ENCODE measurements at regions not wholly inside any gene's neighbourhood (a gene's known extent, or its start where the extent isn't known, plus 50 kb on each side); places are given as distances from the start of the nearest gene placed in this dataset.

DNA sequence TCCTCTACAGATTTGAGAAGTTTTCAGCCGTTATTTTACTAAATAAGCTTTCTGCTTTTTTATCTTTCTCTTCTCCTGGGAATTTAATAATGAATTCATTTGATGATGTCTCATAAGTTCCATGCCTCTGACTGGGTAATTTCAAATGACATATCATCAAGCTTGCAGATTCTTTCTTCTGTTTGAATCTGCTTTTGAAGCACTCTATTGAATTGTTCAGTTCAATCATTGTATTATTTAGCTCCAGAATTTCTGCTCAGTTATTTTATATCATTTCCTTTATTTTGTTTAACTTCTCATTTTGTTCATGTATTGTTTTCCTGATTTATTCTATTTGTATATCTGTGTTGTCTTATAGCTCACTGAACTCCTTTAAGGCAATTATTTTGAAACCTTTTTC lies 196.9 kb upstream of the CNTNAP2 start:
- no peak overlapping the region for H3K4me2 ChIP-seq (ENCODE audit: low read length)
- H3K79me2 ChIP-seq (ENCODE audit: insufficient read depth, low read depth, low read length), result no peaks in the 10 kb centered on the region
- H3K36me3 ChIP-seq (ENCODE audit: insufficient read depth, low read length), result peaks cover 6% of the 10 kb centered on the region; the same call in 1 of the 2 replicates
- ChIA-PET POLR2A (interaction anchor here (0.8 to 1.0 kb wide), 4 partner anchors 9 to 60 kb away, joined by 3 to 4 read pairs (median 3); no protein-coding TSS in a partner anchor), CTCF (ENCODE audit: unreplicated experiment) (no interaction called here)
- H3K4me1 ChIP-seq (ENCODE audit: insufficient read depth, low read length, poor library complexity, severe bottlenecking), result peaks cover 5% of the 10 kb centered on the region
- DNase-seq (ENCODE audit: low spot score), result peak; percentile 36
- H3K9me2 ChIP-seq (ENCODE audit: insufficient read depth, low read length), result no peaks in the 10 kb centered on the region
- no peaks in the 10 kb centered on the region for H4K20me1 ChIP-seq (ENCODE audit: insufficient read depth, low read length)
- no peak for TF ChIP-seq EZH2phosphoT487 (IDR thresholded peaks at IDR 0.05; ENCODE audit: borderline replicate concordance, low read depth, low read length)
- TF ChIP-seq, protein P1, sequence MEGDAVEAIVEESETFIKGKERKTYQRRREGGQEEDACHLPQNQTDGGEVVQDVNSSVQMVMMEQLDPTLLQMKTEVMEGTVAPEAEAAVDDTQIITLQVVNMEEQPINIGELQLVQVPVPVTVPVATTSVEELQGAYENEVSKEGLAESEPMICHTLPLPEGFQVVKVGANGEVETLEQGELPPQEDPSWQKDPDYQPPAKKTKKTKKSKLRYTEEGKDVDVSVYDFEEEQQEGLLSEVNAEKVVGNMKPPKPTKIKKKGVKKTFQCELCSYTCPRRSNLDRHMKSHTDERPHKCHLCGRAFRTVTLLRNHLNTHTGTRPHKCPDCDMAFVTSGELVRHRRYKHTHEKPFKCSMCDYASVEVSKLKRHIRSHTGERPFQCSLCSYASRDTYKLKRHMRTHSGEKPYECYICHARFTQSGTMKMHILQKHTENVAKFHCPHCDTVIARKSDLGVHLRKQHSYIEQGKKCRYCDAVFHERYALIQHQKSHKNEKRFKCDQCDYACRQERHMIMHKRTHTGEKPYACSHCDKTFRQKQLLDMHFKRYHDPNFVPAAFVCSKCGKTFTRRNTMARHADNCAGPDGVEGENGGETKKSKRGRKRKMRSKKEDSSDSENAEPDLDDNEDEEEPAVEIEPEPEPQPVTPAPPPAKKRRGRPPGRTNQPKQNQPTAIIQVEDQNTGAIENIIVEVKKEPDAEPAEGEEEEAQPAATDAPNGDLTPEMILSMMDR (conservative IDR thresholded peaks at IDR 0.05; ENCODE audit: low read length), result no peak
- no peak overlapping the region for H3K27ac ChIP-seq (ENCODE audit: low read depth, low read length, poor library complexity, severe bottlenecking)
- no peak overlapping the region for H3K4me3 ChIP-seq (ENCODE audit: low read depth, low read length, poor library complexity, severe bottlenecking)
- no TSS peak for BruUV-seq (replicated peaks)
- intact Hi-C loops (cut with micrococcal nuclease; ENCODE audit: unreplicated experiment), result no loop called here
- no peak overlapping the region for H2AFZ ChIP-seq (ENCODE audit: low read length)
- peaks cover 44% of the 10 kb centered on the region for H3K9me3 ChIP-seq (ENCODE audit: low read length)

DNA sequence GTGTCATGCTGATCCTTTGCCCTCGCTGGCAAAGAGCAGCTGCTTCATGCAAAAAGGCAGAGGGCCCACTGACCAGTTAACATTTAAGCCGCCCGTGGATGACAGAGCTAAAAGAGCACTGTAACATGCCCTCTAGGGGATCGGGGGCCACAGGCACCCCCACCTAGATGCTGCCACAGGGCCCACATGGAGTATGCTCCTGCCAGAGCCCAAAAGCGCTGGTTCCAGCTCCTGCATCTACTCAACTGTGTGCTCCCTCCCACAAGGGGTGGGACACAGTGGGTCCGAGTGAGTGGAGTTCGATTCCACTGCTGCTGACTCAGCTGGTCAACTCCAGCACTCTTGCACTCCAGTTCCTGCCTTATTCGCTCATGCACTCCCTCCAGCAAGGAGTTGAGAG lies 199.8 kb upstream of the CNTNAP2 start:
- BruUV-seq (replicated peaks), result no TSS peak
- Histone ChIP-seq H3K4me1 (ENCODE audit: insufficient read depth, low read length, poor library complexity, severe bottlenecking) (peaks cover 5% of the 10 kb centered on the region), H3K4me2 (ENCODE audit: low read length) (no peak overlapping the region), H4K20me1 (ENCODE audit: insufficient read depth, low read length) (no peaks in the 10 kb centered on the region), H3K9me2 (ENCODE audit: insufficient read depth, low read length) (no peaks in the 10 kb centered on the region), H3K9me3 (ENCODE audit: low read length) (peaks cover 36% of the 10 kb centered on the region), H3K79me2 (ENCODE audit: insufficient read depth, low read depth, low read length) (no peaks in the 10 kb centered on the region), H3K4me3 (ENCODE audit: low read depth, low read length, poor library complexity, severe bottlenecking) (no peak overlapping the region), H3K36me3 (ENCODE audit: insufficient read depth, low read length) (peaks cover 6% of the 10 kb centered on the region; the same call in 1 of the 2 replicates), H2AFZ (ENCODE audit: low read length) (no peak overlapping the region), H3K27ac (ENCODE audit: low read depth, low read length, poor library complexity, severe bottlenecking) (no peak overlapping the region)
- ChIA-PET CTCF (ENCODE audit: unreplicated experiment) (no interaction called here), POLR2A (interaction anchor here (0.8 to 1.3 kb wide), 3 partner anchors 41 to 157 kb away, joined by 3 to 6 read pairs (median 4); no protein-coding TSS in a partner anchor)
- intact Hi-C loops (cut with micrococcal nuclease; ENCODE audit: unreplicated experiment), result no loop called here
- no peak for DNase-seq (ENCODE audit: low spot score)
- no peak for TF ChIP-seq EZH2phosphoT487 (IDR thresholded peaks at IDR 0.05; ENCODE audit: borderline replicate concordance, low read depth, low read length)
- TF ChIP-seq, protein P1 (conservative IDR thresholded peaks at IDR 0.05; ENCODE audit: low read length), result no peak

DNA sequence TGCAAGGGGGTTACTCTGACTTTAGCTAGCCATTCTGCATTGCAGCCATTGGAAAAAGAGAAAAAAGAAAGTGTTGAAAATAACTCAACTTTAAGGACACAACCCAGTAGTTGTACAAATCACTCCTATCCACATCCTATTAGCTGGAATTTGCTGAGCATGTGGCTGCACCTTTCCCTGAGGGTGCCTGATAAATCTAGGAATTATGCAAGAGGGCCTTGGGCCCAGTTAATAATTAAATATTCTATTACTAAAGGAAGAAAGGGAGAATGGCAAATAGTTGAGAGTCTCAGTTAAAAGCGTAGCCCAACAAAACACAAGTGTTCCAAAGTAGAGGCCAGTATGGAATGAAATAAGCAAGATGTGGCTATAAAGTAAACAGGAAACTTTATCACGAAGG lies 200.9 kb upstream of the CNTNAP2 start:
- no peak overlapping the region for H3K4me3 ChIP-seq (ENCODE audit: low read depth, low read length, poor library complexity, severe bottlenecking)
- peaks cover 6% of the 10 kb centered on the region; the same call in 1 of the 2 replicates for H3K36me3 ChIP-seq (ENCODE audit: insufficient read depth, low read length)
- ChIA-PET POLR2A (interaction anchor here (1.2 to 2.1 kb wide), 3 partner anchors 8 to 12 kb away, joined by 4 to 11 read pairs (median 4); no protein-coding TSS in a partner anchor), CTCF (ENCODE audit: unreplicated experiment) (no interaction called here)
- no peak overlapping the region for H3K27ac ChIP-seq (ENCODE audit: low read depth, low read length, poor library complexity, severe bottlenecking)
- no peak overlapping the region for H2AFZ ChIP-seq (ENCODE audit: low read length)
- no TSS peak for BruUV-seq (replicated peaks)
- intact Hi-C loops (cut with micrococcal nuclease; ENCODE audit: unreplicated experiment), result no loop called here
- H3K4me1 ChIP-seq (ENCODE audit: insufficient read depth, low read length, poor library complexity, severe bottlenecking), result peaks cover 6% of the 10 kb centered on the region
- no peaks in the 10 kb centered on the region for H3K9me2 ChIP-seq (ENCODE audit: insufficient read depth, low read length)
- H3K4me2 ChIP-seq (ENCODE audit: low read length), result no peak overlapping the region
- TF ChIP-seq, protein P1 (conservative IDR thresholded peaks at IDR 0.05; ENCODE audit: low read length), result no peak
- TF ChIP-seq EZH2phosphoT487 (IDR thresholded peaks at IDR 0.05; ENCODE audit: borderline replicate concordance, low read depth, low read length), result no peak
- no peak for DNase-seq (ENCODE audit: low spot score)
- H4K20me1 ChIP-seq (ENCODE audit: insufficient read depth, low read length), result no peaks in the 10 kb centered on the region
- H3K79me2 ChIP-seq (ENCODE audit: insufficient read depth, low read depth, low read length), result no peaks in the 10 kb centered on the region
- peaks cover 29% of the 10 kb centered on the region; the same call in 1 of the 2 replicates for H3K9me3 ChIP-seq (ENCODE audit: low read length)

Data from OCI-LY7 (cell line).